ENCODE measurements at regions not wholly inside any gene's neighbourhood (a gene's known extent, or its start where the extent isn't known, plus 50 kb on each side); places are given as distances from the start of the nearest gene placed in this dataset.
A peak's percentile ranks its signal among the peaks of the same experiment; 100 is the strongest.

DNA sequence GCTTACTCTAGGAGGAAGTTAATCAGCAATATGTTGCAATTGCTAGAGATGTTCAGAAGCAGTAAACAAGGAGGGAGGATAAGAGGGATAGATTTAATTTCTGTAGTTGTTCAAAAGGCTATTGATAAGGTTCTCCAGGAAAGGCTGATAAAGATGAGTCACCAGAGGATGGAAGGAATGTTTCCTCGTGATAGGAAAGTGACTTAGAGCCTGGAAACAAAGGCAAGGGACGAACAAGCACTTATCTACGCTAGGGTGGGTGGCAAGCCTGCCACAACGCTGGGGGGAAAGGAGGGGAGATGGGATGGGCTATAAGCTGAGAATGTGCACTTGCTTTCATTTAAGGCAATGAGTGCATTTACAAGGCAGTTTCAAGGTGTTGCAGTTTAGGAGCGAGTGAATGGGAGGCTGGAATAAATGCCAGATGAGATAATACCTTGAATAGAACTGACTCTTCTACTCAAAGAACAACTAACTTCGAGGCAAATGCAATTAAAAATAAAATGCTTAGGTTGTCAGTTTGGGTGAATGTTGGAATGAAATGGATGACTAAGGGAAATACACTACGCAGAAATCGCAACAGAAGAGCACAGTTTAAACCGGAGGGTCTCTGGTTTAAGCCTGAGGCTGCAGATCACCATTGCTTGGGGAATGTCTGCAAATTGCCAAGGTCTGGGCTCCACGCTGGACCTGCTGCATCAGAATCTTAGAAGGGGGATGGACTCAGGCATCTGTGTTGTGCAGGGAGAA, 76.0 kb upstream of the RBBP6 start (continued):
- TF ChIP-seq HDAC1 (IDR thresholded peaks at IDR 0.05) (peak in 1 of 2 experiments; percentile 71; a peak in 1 of 4 replicates), ZNF384 (IDR thresholded peaks at IDR 0.05; ENCODE audit: low read depth, low read length) (no peak), ELF4 (CRISPR knock-in tag; IDR thresholded peaks at IDR 0.05) (peak; percentile 18; the same call in 1 of the 2 replicates), SREBF1 (IDR thresholded peaks at IDR 0.05; ENCODE audit: borderline replicate concordance, low read depth, low read length) (no peak), IRF2 (CRISPR knock-in tag; IDR thresholded peaks at IDR 0.05) (no peak), RCOR1 (IDR thresholded peaks at IDR 0.05; ENCODE audit: borderline replicate concordance in 1 of 2, low read depth in 2 of 2, low read length in 2 of 2) (peak in 1 of 2 experiments; percentile 66; a peak in 2 of 4 replicates), ZNF79 (CRISPR knock-in tag; IDR thresholded peaks at IDR 0.05; ENCODE audit: low read depth) (no peak), FOXM1 (IDR thresholded peaks at IDR 0.05; ENCODE audit: low read depth) (peak; percentile 31; the same call in 1 of the 2 replicates), FOXM1 (CRISPR knock-in tag; IDR thresholded peaks at IDR 0.05; ENCODE audit: low read depth) (no peak), ZEB2 (IDR thresholded peaks at IDR 0.05) (peak; percentile 50; the same call in 1 of the 2 replicates), KDM1A (IDR thresholded peaks at IDR 0.05) (peak; percentile 75 to 80), ATF6 (CRISPR knock-in tag; IDR thresholded peaks at IDR 0.05) (no peak), TEAD4 (IDR thresholded peaks at IDR 0.05; ENCODE audit: low read length) (peak; percentile 54), TEAD4 (CRISPR knock-in tag; IDR thresholded peaks at IDR 0.05; ENCODE audit: borderline replicate concordance) (no peak), YBX1 (IDR thresholded peaks at IDR 0.05) (no peak), TAL1 (IDR thresholded peaks at IDR 0.05) (peak; percentile 76), JUNB (CRISPR knock-in tag; conservative IDR thresholded peaks at IDR 0.05) (0 out of 2 replicates have a peak, but pooled peaks have one; percentile 50), DPF2 (IDR thresholded peaks at IDR 0.05) (peak; percentile 90), DIDO1 (tag; IDR thresholded peaks at IDR 0.05; ENCODE audit: low read depth) (no peak), NR2C2 (CRISPR knock-in tag; IDR thresholded peaks at IDR 0.05) (no peak), NR2C2 (tag; IDR thresholded peaks at IDR 0.05) (no peak), ZNF143 (CRISPR knock-in tag; IDR thresholded peaks at IDR 0.05) (no peak), HNRNPLL (IDR thresholded peaks at IDR 0.05; ENCODE audit: low read depth, low read length, poor library complexity, severe bottlenecking) (peak; percentile 93)
- TF ChIP-seq, protein P1, sequence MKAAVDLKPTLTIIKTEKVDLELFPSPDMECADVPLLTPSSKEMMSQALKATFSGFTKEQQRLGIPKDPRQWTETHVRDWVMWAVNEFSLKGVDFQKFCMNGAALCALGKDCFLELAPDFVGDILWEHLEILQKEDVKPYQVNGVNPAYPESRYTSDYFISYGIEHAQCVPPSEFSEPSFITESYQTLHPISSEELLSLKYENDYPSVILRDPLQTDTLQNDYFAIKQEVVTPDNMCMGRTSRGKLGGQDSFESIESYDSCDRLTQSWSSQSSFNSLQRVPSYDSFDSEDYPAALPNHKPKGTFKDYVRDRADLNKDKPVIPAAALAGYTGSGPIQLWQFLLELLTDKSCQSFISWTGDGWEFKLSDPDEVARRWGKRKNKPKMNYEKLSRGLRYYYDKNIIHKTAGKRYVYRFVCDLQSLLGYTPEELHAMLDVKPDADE (conservative IDR thresholded peaks at IDR 0.05; ENCODE audit: control insufficient read depth, low read depth, low read length): no peak
